Cerebellar cortex (tissue), 1 donor: ENCODE measurements at regions not wholly inside any gene's neighbourhood (a gene's known extent, or its start where the extent isn't known, plus 50 kb on each side); places are given as distances from the start of the nearest gene placed in this dataset.

Experiments used
- DNase-seq: peaks from one replicate; pipeline ENCODE4 v3.0.0-alpha.2; 2015; ENCODE audit warnings: low spot score

DNA sequence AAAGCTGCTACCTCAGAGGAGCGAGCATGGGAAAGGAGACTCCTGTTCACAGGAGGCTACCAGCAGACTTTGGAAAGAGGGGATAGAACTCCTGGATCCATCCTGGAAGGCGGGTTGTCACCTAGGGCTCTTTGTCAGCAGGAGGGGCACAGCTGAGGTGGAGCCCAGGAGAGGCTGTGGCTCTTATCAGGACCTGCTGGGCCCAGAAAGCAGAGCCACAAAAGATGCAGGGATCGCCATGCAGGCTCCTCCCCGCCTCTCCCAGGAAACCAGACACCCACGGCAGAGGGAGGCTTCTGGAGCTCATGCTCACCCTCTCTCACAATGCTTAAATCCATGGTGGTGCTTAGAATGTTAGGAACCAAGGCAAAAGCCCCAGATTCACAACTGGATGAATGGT lies 994.2 kb downstream of the UQCRFS1 start:
- DNase-seq: no peak

DNA sequence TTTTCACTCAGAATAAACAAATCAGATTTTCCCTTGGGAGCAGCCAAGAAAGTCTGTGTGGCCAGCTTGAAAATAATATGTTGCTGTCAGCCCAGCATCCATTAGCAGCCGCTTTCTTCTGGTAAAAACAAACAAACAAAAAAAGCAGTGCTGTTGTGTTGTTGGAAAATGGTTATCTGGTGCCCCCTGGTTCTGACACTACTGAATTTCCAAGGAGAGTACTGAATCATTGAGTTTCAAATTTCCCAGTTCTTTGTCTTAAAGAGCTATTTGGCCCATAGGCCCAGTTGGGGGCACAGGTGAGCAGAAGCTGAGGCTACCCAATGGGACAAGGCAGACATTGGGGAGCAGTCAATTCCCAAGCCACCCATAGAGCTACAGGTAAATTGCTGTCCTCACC lies 995.9 kb downstream of the UQCRFS1 start:
- DNase-seq: peak; percentile 37

DNA sequence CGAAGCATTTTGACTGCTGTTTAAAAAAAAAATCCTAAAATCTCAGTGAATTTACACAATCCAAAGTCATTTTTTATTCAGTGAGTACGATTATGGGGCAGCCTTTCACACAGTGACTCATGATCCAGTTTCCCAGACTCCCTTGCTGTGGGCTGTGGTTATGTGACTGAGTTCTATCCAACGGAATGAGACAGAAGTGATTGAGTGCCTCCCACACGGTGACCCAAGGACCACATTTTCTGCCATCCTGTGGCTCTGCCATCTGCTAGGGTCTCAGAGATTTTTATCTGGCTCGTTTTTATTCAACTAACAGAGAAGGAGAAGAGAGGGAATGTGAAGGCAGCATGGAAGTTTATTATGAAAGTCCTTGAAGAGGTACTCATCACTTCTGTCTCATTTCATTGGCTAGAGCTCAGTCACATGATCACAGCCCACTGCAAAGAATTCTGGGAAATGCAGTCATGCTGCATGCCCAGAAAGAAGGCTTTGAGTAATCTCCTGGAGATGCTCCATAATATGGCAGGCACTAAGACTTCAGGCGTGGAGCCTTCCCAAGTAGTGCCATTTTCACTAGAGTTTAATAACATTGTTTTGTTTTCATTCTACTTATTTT lies 999.4 kb downstream of the UQCRFS1 start:
- no peak for DNase-seq

DNA sequence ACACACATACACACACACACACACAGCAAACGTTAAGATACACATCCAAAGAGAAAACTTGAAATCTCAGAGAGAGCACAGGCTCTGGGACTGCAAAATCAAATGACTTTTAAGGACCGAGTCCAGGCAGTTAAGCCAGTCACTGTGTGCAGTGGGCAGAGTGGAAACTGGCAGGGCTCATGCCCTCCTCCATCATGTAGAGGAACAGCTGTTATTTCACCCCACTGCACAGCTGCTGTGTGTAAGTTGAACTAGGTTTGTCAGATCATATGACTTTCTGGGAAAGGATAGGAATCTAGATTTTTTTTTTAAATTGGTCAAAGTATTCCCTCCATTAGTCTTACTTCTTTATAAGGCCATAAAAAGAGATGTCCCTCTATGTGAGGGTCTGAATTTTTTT lies 1002.1 kb downstream of the UQCRFS1 start:
- DNase-seq: no peak

DNA sequence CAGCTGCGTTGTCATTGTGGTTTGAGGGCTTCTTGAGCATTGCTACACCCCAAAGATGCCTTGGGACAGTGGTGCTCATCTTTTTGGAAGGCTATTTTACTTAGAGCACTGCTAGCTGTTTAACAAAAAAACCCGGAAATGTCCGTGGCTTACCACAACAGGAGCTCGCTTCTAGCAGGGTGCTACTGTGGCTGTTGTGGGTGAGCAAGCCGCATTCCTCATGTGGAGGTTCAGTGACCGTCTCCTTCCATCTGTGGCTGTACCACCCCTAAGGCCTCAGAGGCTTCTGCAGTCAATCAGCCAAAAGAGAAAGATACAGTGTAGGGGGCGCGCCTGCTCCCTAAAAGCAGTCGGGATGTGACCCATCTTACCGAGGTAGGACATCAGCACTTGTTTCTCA lies 1004.2 kb downstream of the UQCRFS1 start:
- no peak for DNase-seq

DNA sequence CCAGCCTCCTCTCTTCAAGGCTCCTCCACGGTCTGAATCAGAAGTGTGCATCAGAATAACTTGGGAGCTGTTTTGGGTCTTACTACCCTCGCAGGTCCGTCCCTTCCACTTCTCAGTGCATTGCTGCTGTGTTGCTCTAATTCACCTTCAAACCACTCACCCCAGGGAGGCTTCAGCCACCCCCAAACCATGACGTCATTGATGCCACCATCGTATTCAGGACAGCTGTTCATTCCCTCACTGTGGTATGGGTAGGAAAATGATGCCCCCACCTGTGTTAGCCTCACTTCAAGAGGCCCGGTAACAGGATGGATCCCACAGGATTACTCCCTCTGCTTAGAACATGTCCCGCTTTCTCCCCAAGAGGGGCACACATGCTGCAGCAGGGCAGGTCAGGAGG lies 1005.7 kb downstream of the UQCRFS1 start:
- DNase-seq: no peak

DNA sequence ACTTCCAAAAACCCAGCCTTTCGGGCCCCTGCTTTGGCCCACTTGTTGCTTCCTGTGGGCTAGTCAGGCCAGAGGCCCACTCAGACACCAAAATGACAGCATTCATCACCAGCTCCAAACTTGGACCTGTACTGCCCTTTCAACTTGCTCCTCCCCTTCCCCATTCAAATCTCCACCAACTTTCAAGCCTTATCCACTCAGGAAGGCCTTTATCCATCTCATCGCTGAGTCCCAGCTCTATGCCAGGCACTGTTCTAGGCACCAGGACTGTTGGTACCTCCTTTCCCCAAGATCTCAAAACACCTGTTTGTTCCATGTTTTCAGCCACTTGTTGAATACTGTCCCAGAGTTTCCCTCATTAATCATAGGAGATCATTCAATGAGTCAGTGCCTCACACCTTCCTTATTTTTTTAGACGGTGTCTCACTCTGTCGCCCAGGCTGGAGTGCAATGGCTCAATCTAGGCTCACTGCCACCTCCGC lies 1011.4 kb downstream of the UQCRFS1 start:
- DNase-seq: no peak

DNA sequence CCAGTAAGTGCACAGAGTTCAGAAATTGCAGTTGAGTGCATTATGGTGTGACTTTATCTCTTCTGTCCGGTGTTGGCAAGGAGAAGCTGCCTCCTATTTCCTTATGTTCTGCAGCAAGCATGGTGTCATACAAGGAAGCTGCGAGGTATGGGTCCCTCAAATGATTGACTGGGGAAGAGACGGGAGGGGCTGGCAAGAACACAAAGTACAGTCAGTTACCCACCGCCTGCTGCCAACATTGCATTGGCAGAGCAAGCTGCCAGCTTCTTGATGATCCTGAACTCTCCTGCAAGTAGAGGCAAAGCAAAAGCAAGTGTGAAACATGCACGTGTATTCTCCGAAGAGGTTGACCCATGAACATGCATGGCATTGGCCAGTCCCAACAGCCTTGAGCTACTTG lies 1013.6 kb downstream of the UQCRFS1 start:
- no peak for DNase-seq

DNA sequence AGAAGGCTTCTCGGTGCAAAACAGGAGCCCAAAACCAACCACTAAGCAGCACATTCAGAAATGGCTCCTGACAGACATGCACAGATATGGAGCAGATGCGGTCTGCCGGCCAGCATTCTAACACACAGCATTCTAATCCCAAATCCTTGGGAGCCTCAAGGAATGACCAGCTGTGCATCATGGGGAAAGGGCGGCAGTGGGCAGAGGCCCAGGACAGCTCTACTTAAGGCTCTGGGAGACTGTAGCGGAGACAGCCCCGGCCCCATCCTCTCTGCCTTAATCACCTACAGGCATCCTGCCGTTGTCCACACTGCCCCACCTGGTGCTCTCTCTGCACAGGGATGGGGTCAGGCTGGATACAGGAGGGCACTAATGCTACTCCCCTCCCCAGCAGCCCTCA lies 1016.0 kb downstream of the UQCRFS1 start:
- no peak for DNase-seq

DNA sequence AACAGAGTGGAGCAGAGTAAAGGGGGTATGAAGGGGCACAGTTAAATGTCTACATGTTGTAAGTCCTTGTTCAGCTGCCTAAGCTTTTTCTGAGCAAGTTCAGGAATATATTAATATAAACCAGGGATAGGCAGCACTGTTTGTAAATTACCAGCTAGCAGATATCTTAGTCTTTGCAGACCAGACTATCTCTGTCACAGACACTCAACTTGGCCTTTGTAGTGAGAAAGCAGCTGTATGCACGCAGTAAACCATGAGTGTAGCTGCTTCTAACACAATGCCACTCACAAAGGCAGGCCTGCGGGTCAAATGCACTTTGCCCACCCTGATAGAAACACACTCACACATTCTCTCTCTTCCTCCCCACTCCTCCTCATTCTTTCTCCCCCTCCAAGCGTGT lies 1016.9 kb downstream of the UQCRFS1 start:
- no peak for DNase-seq

DNA sequence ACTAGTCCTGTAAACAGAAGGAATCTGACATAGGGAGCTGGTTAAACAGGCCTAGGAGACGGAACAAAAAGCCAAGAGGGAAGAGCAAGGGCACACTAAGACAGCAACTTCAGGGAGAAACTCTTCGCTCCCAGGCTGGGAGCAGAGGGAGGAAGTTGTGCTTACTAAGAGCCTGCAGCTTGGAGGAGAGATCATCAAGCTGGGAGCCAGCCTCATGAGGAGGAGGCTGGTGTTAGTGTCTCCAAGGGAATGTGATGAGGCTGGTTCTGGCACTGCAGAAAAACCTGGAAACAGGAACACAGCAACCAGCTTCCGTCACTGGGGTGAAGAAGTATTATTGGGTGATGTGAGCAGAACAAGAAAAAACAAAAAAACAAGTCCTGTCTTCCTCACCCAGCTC lies 1027.3 kb downstream of the UQCRFS1 start:
- DNase-seq: no peak

DNA sequence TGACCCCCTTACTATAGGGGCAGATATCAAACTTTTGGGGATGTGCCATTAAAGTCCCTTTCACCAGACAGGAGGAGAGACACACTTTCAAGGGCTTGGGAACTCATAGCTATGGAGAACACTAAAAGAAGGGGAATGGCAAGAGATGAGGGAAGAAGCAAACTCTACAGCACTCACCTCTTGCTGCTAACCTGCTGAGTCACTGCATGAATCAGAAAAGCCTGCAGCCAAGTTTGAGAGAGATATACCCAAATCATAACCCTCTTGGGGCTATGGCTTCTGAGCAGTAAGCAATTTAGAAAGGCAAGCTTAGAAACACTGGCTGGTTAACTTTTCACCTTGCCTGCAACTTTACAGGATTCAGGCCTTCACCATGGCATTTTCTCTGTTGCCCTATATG lies 1028.0 kb downstream of the UQCRFS1 start:
- DNase-seq: no peak

DNA sequence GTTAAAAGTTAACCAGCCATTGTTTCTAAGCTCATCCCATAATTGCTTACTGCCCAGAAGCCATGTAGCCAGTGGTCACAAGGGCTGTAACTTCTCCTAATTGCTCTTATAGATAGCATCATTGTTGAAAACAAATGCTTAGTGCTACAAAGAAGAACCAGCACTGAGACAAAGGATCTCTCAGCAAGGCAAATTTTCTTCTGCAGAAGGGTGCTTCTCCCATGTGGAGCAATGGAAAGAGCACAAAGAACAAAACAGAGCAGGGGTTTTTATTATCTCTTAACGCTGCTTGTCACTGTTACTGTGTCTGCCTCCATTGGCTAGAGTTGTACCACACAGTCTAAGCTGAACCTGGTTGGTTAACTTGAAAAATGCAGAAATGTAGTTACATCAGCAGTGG lies 1036.8 kb downstream of the UQCRFS1 start:
- no peak for DNase-seq

DNA sequence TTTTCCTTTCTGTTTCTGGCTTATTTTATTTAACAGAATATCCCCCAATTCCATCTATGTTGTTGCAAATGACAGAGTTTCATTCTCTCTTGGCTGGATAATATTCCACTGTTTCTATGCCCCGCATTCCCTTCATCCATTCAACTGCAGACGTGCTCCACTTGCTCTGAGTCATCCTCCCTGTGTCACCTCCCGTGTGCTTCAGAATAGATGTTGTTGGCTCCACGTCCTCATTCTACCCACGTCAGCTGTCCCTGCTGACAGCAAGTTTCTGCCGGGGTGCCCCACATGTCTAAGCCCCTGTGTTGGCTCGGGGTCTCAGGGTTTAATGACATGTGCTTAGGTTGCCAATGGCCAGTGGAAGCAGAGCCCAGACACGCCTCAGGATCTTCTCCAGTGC lies 1041.0 kb downstream of the UQCRFS1 start:
- DNase-seq: no peak

DNA sequence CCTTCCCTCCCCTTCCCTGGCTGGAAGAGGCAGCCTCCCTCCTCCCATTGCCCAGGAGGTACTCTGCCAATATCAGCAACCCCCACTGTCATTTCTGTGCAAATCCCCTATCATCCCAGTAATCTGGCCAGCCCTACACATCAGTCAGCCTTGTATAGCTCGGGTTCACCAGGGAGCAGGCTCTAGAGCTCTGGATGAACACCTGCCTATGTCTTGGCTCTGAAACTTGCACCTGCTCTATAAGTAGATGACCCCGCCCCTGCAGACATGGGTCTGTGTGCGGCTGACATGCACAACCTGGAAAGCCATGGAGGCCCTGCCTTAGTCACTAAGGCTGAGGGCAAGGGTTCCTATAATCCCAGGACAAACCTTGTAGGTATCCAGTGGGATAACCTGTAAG lies 1042.9 kb downstream of the UQCRFS1 start:
- DNase-seq: peak; percentile 8

DNA sequence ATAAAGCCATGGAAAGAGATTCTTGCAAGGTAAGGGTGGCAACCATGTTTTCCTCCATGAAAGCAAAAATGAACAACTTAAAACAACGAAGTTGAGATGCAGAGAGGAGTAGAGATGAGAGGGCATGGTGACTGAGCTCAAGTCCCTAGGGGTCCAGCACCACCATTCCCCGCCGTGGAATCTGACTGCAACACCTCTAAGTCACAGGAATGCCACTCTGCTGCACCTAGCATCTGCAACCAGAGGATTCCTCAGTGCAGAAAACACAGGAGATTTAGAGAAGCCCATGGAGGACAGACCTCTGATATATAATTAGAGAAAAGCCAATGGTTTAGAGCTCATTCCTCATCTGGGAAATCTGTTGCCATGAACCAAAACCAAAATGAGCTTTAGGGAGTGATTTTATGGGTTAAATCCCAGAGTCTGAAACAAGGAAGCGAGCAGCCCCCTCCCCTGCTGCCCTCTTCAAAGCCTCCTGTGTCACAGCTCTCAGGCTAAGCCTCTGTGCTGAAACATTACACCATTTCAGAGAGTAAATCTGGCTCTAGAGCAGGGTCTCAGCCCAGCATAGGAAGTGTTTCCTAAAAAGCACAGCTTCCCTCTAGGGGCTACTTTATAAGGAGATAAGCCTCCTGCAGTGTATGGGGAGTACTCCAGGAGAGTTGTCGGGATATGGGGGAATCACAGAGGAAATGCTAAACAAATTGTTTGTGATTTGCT lies 1043.6 kb downstream of the UQCRFS1 start:
- peak; percentile 37 for DNase-seq

DNA sequence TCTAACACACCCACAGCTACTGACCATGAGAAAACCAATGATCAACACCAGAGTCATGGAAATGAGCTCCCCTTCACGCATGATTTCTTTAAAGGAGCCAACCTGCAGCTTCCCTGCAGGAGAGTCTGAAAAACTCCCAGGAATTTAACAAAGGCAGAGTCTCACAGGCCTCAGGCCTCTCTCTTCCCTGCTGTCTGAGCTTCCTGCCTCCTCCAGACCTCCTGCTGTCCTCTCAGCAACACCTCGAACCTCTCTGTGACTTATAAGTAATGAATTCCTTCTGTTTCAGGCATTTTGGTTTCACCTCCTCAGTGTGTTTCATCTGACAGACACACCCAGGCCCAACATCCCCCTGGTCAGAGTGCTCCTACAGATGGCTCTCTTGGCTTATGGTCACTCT lies 1044.4 kb downstream of the UQCRFS1 start:
- DNase-seq: peak; percentile 53

DNA sequence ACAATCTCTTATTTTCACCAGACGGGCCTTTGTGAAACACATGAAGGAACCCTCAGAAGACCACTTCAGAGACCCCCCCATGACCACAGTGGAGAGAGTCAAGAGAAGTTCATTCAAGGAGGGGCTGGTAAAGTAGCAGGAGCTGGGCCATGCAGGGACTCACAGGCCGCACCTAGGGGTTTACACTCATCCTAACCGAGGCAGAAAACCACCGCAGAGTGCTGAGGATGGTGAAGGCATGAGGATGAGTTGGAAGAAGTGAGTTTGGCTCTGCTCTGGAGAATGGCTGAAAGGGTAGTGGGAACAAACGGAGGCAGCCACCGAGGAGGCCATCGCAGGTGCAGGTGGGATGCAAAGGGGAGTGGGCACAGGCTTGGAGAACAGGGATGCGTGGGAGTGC lies 1046.9 kb downstream of the UQCRFS1 start:
- DNase-seq: no peak

DNA sequence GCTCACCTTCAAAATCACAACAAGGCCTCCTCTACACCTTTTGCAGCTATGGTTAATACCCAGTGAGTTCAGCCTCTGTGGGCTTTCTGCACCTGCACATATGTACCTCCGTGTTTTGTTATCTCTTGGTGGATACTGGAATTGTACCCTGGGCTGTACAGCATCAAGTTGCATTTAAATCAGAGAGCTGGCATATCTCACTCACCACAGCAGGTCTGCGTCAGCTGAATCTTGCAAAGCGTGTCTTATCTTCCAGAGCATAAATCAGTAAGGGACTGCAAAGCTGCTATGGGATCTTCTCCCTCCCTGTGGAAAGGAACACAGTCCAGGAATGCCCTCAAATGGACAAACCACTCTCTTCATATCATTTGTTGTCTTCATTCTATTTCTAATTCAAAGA lies 1048.7 kb downstream of the UQCRFS1 start:
- DNase-seq: no peak

DNA sequence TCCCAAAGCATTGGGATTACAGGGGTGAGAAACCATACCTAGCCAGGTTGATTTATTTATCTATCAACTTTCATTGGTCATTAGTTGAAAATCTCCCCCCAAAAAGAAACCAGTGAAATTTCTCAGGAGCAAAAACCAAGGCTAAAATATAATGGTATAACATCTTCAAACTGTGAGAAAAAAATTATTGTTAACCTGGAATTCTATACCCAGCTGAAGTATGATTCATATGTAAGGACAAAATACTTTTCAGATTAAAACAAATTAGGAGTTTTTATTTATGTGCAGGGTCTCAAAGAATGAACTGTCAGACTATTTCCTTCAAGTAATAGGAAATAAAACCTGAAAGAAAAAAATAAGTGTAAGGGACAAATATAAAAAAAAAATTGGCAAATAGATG lies 1053.9 kb downstream of the UQCRFS1 start:
- DNase-seq: no peak

DNA sequence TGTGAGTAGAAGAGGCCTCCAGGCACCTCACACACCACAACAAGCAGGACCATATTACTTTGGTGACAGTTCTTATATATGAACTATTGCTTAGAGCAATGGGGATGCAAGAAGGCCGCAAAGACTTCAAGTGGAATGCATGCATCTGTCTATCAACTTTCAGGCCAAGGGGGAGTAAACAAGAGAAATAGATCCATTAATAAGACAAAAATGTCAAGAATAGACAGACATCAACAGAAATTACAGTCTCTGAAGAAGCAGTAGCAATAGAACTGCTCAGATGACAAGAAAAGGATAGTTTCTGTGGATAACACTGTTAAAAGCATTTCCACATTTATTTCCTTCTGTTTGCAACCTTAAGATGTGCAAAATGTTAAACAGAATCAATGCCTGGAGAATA lies 1057.7 kb downstream of the UQCRFS1 start:
- DNase-seq: no peak

DNA sequence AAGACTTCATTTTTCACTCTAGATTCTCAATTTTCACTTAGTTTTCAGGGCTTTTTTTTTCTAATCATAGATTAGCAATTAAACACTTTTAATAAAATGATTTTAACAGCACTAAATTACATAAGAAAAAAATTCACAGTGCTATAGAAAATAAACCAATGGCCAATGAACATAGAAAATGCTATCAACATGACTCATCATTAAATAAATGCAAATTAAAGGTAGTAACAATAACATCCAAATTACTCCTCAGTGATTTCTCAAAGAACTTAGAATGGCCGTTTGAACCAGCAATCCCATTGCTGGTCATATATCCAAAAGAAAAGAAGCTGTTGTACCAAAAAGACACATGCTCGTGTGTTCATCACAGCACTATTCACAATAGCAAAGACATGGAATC lies 1058.9 kb downstream of the UQCRFS1 start:
- DNase-seq: no peak

DNA sequence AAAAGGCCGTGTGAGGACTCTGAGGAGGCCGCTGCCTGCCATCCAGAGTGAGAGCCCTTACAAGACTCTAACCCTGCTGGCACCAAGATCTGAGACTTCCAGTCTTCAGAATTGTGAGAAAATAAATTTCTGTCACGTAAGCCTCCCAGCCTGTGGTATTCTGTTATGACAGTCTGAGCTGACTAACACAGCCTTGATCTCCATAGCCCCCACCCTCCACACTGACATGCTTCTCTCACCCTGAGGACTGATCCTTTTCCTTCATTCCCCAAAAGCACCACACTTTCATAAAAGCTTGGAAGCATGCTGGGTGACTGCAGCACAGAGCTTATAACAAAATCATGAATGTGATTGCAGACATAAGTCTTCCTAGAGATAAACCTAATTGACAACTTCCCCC lies 1059.8 kb downstream of the UQCRFS1 start:
- no peak for DNase-seq

DNA sequence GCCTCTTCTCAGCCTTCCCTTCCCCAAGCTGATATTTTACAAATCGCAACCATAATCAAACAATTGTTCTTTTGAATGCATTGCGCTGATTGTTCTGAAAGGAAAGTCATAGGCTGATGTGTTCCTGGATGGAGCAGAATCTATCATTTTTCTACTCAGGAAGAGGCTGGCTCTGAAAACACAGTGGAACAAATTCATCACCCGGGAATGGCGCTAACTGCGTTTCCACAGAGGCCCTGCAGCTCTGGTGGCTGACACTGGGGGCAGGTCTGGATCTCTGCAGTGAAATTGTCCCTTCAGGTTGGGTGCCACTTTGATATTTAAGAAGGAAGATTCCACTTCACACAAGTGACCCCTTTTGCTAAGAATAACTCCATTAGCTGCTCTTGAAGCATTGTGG lies 1060.8 kb downstream of the UQCRFS1 start:
- DNase-seq: no peak
